GM12873 (cell line): ENCODE measurements at regions not wholly inside any gene's neighbourhood (a gene's known extent, or its start where the extent isn't known, plus 50 kb on each side); places are given as distances from the start of the nearest gene placed in this dataset.

Experiments
- CTCF ChIP-seq: IDR thresholded peaks from 2 replicates; pipeline ENCODE4 v1.5.1; 2012; ENCODE audit warnings: low read depth, mild to moderate bottlenecking, moderate library complexity, low read length, control low read depth; ENCODE audit not compliant: insufficient read depth; ENCODE audit errors: missing control alignments

GRCh38 chr1:165056914-165057313 lies 299.6 kb downstream of the LMX1A start:
- no peak for TF ChIP-seq CTCF

- no peak for TF ChIP-seq CTCF
These were observed 300.9 kb downstream of the LMX1A start for GRCh38 chr1:165055581-165055980.

DNA sequence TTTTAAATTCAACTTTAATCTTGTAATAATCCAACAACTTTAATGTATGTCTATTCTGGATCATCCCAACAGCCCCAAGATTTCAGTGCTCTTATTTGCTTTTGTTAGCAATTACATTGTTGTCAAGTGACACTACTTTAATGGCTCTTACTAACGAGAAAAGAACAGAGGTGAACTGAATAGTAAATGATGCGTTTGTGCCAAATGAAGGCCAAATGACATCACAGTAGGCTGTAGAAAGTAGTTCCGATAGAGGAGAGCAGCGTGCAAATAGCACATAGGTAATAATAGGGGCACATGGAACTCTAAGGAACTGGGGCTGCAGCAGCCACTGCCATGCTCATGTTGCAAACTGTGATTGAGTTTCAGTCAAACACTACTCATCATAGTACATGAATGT lies 301.9 kb downstream of the LMX1A start:
- no peak for TF ChIP-seq CTCF

- no peak for TF ChIP-seq CTCF
These were observed 303.2 kb downstream of the LMX1A start for GRCh38 chr1:165053351-165053750.

GRCh38 chr1:165052936-165053335 lies 303.6 kb downstream of the LMX1A start:
- no peak for TF ChIP-seq CTCF

GRCh38 chr1:165052431-165052830 lies 304.1 kb downstream of the LMX1A start:
- TF ChIP-seq CTCF, result no peak

GRCh38 chr1:165050246-165050645 lies 306.3 kb downstream of the LMX1A start:
- TF ChIP-seq CTCF, result no peak
